ENCODE measurements at regions not wholly inside any gene's neighbourhood (a gene's known extent, or its start where the extent isn't known, plus 50 kb on each side); places are given as distances from the start of the nearest gene placed in this dataset.
A peak's percentile ranks its signal among the peaks of the same experiment; 100 is the strongest.

GRCh38 chr2:108139521-108139920 is 100.2 kb upstream of the SULT1C3 start:
- DNase-seq (ENCODE audit: low spot score) = no peak

- peak; percentile 98 for DNase-seq (ENCODE audit: low spot score)
Observed at GRCh38 chr2:108145557-108146326, 94.0 kb upstream of the SULT1C3 start.

- no peak for DNase-seq (ENCODE audit: low spot score)
Observed at GRCh38 chr2:108148555-108148954, 91.2 kb upstream of the SULT1C3 start.

- DNase-seq (ENCODE audit: low spot score) = no peak
Observed at GRCh38 chr2:108154366-108155061, 85.3 kb upstream of the SULT1C3 start.

- DNase-seq (ENCODE audit: low spot score) = no peak
Observed at GRCh38 chr2:108161298-108161697, 78.5 kb upstream of the SULT1C3 start.

- no peak for DNase-seq (ENCODE audit: low spot score)
Observed at GRCh38 chr2:108164318-108164717, 75.5 kb upstream of the SULT1C3 start.

- no peak for DNase-seq (ENCODE audit: low spot score)
Observed at GRCh38 chr2:108165729-108166128, 74.0 kb upstream of the SULT1C3 start.

GRCh38 chr2:108167699-108168098 is 72.1 kb upstream of the SULT1C3 start:
- no peak for DNase-seq (ENCODE audit: low spot score)

- DNase-seq (ENCODE audit: low spot score) = peak; percentile 49
Observed at GRCh38 chr2:108169982-108170625, 69.7 kb upstream of the SULT1C3 start.

GRCh38 chr2:108171657-108172056 is 68.1 kb upstream of the SULT1C3 start:
- DNase-seq (ENCODE audit: low spot score) = no peak

- DNase-seq (ENCODE audit: low spot score) = peak; percentile 62
Observed at GRCh38 chr2:108182489-108182888, 57.3 kb upstream of the SULT1C3 start.

- peak; percentile 51 for DNase-seq (ENCODE audit: low spot score)
Observed at GRCh38 chr2:108184419-108184818, 55.3 kb upstream of the SULT1C3 start.

GRCh38 chr2:108189316-108189715 is 50.5 kb upstream of the SULT1C3 start:
- DNase-seq (ENCODE audit: low spot score) = peak; percentile 9
